Right lobe of liver (tissue), 6 donors: ENCODE measurements at regions not wholly inside any gene's neighbourhood (a gene's known extent, or its start where the extent isn't known, plus 50 kb on each side); places are given as distances from the start of the nearest gene placed in this dataset.

Experiments
- ATAC-seq, 4 donors: fragments of 200-7000 bp; cut with Tn5 transposase; one replicate each; pipeline ENCODE4 v1.9.1; 2020; ENCODE audit warnings: mild to moderate bottlenecking in 4 of 4, moderate library complexity in 4 of 4
- DNase-seq, 3 donors: peaks; one replicate each; pipeline ENCODE4 v3.0.0-alpha.2; 2020
- H3K27ac ChIP-seq, 3 donors: fragments of 200-600 bp; one replicate each; pipeline ENCODE4 v1.8.0; 2022
- H3K27me3 ChIP-seq, 2 donors: fragments of 200-600 bp; one replicate each; pipeline ENCODE4 v1.8.0; 2022
- H3K36me3 ChIP-seq, 4 donors: fragments of 200-600 bp; sonication (generic) in 1 of 4; one replicate each; pipeline versions ENCODE4 v1.5.1 to v1.8.0; 2017 to 2022; ENCODE audit warnings: control low read depth in 1 of 4
- H3K4me1 ChIP-seq, 4 donors: fragments of 200-600 bp; sonication (generic) in 1 of 4; one replicate each; pipeline versions ENCODE4 v1.5.1 to v1.8.0; 2017 to 2022; ENCODE audit warnings: control low read depth in 1 of 4
- H3K4me3 ChIP-seq, 3 donors: fragments of 200-600 bp; one replicate each; pipeline ENCODE4 v1.8.0; 2022
- H3K9me3 ChIP-seq, 4 donors: fragments of 200-600 bp; sonication (generic) in 1 of 4; one replicate each; pipeline versions ENCODE4 v1.5.1 to v1.8.0; 2017 to 2022; ENCODE audit warnings: control low read depth in 1 of 4
- POLR2A ChIP-seq: fragments of 450-650 bp; IDR thresholded peaks from one replicate; pipeline ENCODE4 v1.6.1; 2017; ENCODE audit warnings: antibody characterized with exemption, mild to moderate bottlenecking
- WGBS: methylation state at CpG from one replicate; pipeline ENCODE4 v1.1.6; 2018; ENCODE audit warnings: low coverage, low lambda C conversion rate; ENCODE audit not compliant: insufficient coverage; ENCODE audit errors: missing lambda C conversion rate; 5-methylcytosine and 5-hydroxymethylcytosine counted together
- intact Hi-C, 2 donors: fragments of 100-400 bp; cut with DNase I; formaldehyde crosslinking; loops; one replicate each; pipeline versions ENCODE4 v1.11.2 to v1.14.1; 2022
- TF ChIP-seq, protein P1 (sequence below), 4 donors: fragments of 200-600 bp in 3 of 4; fragments of 450-650 bp in 1 of 4; IDR thresholded peaks; one replicate each; pipeline versions ENCODE4 v1.5.1 to v1.8.0; 2016 to 2022; ENCODE audit warnings: antibody characterized with exemption in 4 of 4, mild to moderate bottlenecking in 2 of 4
- donor health status: DM: no; HTN: yes; CAD: no.
- donor health status: DM: no; HTN: no; CAD: no.
- donor health status: DM: no; HTN: no; CAD: no.
- donor health status: DM: no; HTN: yes; CAD: no.
- donor health status: DM: no; HTN: yes; CAD: no.

DNA sequence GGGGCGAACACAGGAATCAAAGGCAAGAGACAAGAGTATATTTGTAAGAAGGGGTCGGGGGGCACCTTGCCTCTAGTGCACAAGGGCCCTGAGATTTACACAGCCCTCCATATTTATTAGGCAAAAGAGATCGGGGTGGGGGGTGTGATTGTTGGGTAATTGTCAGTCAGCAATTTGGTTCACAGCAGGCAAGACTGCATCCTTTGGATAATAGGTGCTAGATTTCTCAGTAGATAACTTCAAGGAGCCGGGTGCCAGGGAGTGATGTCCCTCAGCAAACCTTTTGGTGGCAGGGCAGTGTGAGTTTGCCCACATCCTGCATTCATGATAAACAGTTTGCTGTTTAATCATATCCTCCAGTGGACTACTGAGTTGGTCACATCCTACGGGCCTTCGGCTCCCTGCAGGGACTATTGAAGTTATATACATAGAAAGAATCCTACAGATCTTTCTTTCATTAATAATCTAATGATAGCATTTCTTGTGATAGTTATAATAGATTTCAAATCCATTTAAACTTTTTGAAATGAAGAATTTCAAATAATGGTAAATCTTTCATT, 178.5 kb downstream of the GNAI1 start:
- WGBS = 88% methylated on average over 4 of the region's 6 CpGs
- intact Hi-C loops = no loop called here
- Histone ChIP-seq H3K36me3 (no peaks in the 10 kb centered on the region), H3K4me1 (no peaks in the 10 kb centered on the region), H3K4me3 (no peak overlapping the region), H3K27me3 (no peaks in the 10 kb centered on the region), H3K9me3 (no peaks in the 10 kb centered on the region), H3K27ac (no peak overlapping the region)
- no peak for TF ChIP-seq POLR2A
- TF ChIP-seq, protein P1, sequence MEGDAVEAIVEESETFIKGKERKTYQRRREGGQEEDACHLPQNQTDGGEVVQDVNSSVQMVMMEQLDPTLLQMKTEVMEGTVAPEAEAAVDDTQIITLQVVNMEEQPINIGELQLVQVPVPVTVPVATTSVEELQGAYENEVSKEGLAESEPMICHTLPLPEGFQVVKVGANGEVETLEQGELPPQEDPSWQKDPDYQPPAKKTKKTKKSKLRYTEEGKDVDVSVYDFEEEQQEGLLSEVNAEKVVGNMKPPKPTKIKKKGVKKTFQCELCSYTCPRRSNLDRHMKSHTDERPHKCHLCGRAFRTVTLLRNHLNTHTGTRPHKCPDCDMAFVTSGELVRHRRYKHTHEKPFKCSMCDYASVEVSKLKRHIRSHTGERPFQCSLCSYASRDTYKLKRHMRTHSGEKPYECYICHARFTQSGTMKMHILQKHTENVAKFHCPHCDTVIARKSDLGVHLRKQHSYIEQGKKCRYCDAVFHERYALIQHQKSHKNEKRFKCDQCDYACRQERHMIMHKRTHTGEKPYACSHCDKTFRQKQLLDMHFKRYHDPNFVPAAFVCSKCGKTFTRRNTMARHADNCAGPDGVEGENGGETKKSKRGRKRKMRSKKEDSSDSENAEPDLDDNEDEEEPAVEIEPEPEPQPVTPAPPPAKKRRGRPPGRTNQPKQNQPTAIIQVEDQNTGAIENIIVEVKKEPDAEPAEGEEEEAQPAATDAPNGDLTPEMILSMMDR (IDR thresholded peaks at IDR 0.05) = no peak
- DNase-seq = no peak
- ATAC-seq = no peak

DNA sequence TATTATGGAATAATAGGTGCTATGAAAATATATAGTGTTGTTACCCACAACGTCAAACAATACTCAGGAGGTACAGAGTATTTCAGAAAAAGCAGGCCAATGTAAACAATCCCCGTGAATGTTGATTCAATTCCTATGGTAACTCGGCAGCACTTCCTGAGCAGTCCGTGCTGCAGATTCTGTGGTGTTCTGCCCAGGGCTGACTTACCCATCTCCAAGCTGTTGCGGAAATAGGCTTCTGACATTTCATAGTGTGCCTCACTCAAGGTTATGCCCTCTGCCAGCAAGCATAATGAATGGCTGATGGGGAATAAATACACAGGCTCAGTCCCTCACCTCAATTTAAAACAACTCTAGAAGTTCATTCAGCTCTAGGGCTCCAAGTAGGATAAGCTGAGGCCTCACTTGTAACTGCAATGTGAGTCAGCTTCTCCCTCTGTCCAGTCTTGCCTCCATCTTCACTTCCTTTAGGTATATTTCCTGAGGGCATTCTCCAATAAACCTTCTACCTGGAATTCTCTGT, 177.6 kb downstream of the GNAI1 start:
- intact Hi-C loops = no loop called here
- Histone ChIP-seq H3K4me3 (no peak overlapping the region), H3K36me3 (no peaks in the 10 kb centered on the region), H3K27me3 (no peaks in the 10 kb centered on the region), H3K9me3 (no peaks in the 10 kb centered on the region), H3K27ac (no peak overlapping the region), H3K4me1 (no peaks in the 10 kb centered on the region)
- peak in 3 of 4 donors; percentile 22 to 61 (median 46) for ATAC-seq
- 50% methylated on average over 4 of the region's 5 CpGs for WGBS
- TF ChIP-seq POLR2A = no peak
- TF ChIP-seq, protein P1 (IDR thresholded peaks at IDR 0.05) = no peak
- DNase-seq = no peak

DNA sequence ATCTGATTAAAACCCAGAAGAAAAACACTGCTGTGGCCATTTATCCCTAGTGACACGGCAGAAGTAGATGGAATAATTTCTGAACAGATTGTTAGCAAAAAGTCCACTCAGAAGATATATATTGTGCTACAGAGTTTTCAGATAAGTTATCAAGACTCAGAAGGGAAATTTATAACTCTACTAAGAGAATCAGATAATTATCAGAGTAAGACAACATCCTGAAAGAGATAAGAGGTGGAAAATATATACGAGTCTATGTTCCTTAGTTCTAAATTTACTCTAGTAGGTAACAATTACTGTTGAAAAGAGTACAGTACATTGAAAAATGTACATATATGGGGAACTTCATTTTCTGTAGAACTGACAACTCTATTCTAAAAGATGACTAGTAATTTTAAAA, 176.7 kb downstream of the GNAI1 start:
- DNase-seq (no peak), ATAC-seq (no peak)
- no peak for TF ChIP-seq POLR2A
- TF ChIP-seq, protein P1 (IDR thresholded peaks at IDR 0.05) = no peak
- 47% methylated on average over 2 of the region's 2 CpGs for WGBS
- Histone ChIP-seq H3K9me3 (no peaks in the 10 kb centered on the region), H3K27ac (no peak overlapping the region), H3K4me3 (no peak overlapping the region), H3K36me3 (no peaks in the 10 kb centered on the region), H3K4me1 (no peaks in the 10 kb centered on the region), H3K27me3 (no peaks in the 10 kb centered on the region)
- intact Hi-C loops = no loop called here

DNA sequence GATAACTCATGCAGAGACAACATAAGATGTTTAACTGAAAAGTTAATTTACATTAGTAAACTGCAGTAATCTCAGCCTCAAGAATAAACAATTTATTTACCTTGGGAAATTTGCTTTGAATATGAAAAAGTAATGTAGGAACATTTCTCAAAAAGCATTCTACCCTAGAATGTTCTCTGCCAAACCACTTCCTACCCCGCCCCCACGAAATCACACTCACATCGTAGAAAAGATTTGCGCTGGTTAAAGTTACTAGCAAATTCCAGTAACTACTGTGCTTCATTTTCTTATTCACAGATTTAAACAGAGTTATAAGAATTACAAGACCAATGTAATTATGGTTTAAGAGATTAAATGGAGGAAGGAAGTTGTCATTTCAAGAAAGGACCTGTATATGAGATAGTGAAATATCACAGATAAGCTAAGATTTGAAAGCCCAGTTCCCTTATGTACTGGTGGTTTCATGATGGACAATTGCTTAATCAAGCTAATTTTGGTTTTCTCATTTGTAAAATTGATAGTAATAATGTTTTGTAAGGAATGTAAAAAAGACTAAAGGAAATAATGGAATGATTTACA, 175.4 kb downstream of the GNAI1 start:
- DNase-seq = no peak
- no peak for ATAC-seq
- WGBS = 73% methylated on average over 4 of the region's 4 CpGs
- Histone ChIP-seq H3K4me3 (no peak overlapping the region), H3K9me3 (no peaks in the 10 kb centered on the region), H3K27ac (no peak overlapping the region), H3K36me3 (no peaks in the 10 kb centered on the region), H3K27me3 (no peaks in the 10 kb centered on the region), H3K4me1 (no peaks in the 10 kb centered on the region)
- intact Hi-C loops = no loop called here
- TF ChIP-seq POLR2A = no peak
- TF ChIP-seq, protein P1 (IDR thresholded peaks at IDR 0.05) = no peak
